Astrocyte (in vitro differentiated cells and primary cell): ENCODE measurements at regions not wholly inside any gene's neighbourhood (a gene's known extent, or its start where the extent isn't known, plus 50 kb on each side); places are given as distances from the start of the nearest gene placed in this dataset.

Experiments
- CTCF ChIP-seq: IDR thresholded peaks from 2 replicates; pipeline ENCODE4 v1.5.1; 2011; ENCODE audit warnings: low read depth, mild to moderate bottlenecking, inconsistent platforms, low read length, moderate library complexity; ENCODE audit not compliant: insufficient read depth
- EZH2 ChIP-seq: IDR thresholded peaks from 2 replicates; pipeline ENCODE4 v1.6.1; 2012; ENCODE audit warnings: mild to moderate bottlenecking, low read length, inconsistent platforms; ENCODE audit not compliant: insufficient read depth

DNA sequence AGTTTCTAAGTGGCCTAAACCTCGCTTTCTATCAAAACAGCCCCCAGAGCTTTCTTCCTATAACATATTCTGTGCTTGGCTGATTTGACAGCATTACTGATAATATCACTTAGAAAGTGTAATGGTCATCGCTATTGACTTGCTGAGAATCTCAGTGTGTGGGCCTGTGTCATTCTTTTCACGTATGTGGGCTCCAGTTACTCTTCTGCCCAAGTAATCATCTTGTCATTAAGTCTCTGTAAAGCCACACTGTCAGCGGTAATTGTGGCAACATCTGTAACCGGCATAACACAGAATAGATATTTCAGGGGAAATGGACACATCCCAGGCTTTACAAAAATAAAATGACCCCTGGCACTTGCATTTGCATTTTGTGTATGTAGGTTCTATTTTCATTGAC lies 313.6 kb upstream of the LMCD1 start:
- TF ChIP-seq CTCF (no peak), EZH2 (no peak)
